EL (cell line): ENCODE measurements at regions not wholly inside any gene's neighbourhood (a gene's known extent, or its start where the extent isn't known, plus 50 kb on each side); places are given as distances from the start of the nearest gene placed in this dataset.

Source experiments
- DNase-seq: peaks from one replicate; pipeline ENCODE4 v3.0.0-alpha.2; 2016

DNA sequence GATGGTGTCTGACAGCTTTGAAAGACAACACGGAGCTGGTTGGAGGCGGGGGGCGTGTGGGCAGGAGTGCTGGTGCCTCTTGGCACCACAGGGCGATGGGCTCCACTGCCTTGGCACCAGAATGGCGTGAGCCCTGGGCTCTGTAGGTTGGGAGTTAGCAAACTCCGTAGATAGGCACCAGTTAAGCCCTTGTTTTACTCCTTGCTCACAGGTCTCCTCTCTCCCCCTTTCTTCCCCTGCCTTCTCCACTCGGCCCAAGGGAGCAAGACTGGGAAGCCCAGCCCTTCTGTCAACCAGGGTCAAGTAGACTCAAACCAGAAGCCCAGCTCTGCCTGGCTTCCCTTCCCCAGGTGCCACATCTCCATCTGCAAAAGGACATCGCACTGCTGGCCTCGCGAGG is 281.7 kb upstream of the ID2 start:
- DNase-seq = no peak

DNA sequence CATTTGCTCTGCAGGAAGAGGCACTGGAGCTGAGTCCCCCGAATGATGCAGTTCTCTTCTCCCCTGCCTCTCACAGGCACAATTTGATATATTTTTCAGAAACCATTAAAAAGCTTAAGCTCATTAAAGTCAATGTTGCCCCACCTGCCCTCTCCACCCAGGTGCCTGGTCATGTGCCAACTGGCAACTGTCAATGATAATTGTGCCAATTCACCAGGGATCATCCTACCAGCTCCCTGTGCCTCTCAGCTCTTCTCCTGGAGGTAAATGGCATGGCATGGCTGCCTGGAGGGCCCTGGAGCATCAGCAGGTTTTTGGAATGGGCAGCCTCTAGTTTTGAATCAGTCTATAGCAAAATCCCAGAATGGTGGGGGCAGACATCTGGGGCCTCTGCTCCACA is 279.6 kb upstream of the ID2 start:
- DNase-seq = no peak

DNA sequence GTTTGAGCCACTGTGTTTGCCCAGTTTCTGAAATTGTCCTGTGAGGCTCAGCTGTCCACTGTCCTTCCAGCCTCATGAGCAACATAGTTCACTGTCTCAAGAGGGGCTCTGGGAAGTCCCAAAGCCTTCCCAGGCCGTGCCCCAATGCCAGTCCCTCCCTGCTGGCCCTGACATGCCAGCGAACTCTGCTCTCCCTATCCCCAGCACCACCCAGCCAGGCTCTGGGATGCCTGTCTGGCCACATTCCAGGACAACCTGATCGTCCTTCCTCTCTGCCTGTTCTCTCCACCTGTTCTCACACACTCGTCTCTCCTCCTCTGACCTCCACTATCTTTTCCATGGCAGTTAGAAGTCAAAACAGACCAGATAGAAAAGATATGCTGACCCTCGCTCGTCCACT is 278.0 kb upstream of the ID2 start:
- DNase-seq = no peak

DNA sequence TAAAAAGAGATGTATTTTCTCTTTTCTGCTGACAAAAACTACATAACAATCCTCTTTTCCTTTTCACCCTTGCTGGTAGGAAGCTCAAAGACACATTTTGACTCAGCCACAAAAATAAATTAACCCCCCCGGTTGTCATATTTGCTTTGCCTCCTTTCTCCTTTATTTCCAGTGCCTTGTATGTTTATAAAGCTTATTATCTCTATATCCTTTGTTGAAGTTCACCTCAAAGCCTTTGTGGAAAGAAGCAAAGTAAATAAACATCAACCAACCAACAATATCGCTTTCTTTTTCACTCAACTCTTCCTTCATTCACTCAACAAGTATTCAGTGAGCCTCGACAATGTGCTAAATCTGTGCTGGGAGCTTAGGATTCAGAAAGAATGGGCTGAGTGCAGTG is 276.5 kb upstream of the ID2 start:
- no peak for DNase-seq

DNA sequence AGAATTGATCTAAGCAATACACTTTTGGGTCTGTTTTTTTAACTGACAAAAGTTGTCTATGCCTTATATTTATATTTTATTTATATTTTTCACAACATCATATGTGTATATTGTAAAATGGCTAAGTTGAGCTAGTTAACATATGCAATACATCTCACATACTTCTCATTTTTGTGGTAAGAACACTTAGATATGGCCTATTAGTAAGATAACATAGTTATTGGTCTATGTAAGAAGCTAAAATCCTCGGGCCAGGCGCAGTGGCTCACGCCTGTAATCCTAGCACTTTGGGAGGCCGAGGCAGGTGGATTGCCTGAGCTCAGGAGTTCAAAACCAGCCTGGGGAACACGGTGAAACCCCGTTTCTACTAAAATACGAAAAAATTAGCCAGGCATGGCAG is 275.6 kb upstream of the ID2 start:
- DNase-seq = no peak

DNA sequence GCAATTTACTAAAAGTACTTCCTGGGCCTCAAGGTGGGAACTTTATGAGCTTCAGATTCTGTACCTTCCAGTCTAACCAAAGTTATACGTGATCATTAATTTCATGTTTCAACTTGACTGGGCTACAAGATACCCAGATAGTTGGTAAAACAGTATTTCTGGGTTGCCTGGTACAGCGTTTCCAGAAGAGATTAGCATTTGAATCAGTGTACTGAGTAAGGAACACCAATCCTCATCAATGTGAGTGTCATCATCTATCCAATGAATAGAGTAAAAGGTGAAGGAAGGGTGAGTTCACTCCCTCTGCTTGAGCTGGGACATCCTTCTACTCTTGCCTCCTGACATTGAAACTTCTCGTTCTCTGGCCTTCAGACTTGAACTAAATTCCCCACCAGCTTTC is 274.5 kb upstream of the ID2 start:
- DNase-seq = no peak

DNA sequence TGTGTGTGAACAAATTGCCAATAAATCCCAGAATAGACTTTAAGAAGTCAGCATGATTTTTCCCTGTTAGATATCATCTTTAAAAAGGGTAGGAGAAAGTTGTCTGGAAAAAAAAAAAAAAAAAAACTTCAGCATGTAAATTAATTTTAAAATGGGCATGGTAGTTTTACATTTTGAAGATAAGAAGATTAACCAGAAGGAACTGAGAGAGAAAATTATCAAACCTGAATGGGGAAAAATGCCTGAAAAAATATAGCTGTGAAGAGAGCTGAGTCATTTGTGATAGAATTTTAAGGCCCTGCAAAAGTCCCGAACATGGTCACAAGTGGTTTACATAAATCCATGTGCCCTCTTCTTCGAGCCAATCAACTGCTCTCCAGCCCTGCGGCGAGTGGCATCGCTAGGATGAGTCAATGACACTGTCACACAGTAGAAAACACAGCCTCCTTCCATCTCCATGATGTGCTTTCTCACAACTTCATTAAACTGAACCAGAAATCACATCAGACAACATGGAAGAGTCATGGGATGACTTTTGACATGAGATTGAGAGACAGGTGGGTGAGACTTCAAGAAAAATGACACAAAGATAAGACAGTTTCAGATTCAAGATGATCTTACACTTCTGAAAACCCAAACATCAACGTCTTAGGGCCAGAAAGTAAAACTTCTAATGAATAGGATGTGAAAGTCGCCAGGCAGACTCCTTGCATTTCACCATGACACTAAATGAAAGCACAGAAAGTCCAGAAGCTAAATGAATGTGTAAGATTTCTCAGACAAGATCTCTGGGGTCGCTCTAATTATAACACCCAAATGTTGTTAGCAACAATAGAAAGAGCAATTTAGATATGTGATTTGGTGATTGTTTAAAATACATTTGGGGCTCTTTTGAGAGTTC is 273.0 kb upstream of the ID2 start:
- no peak for DNase-seq

DNA sequence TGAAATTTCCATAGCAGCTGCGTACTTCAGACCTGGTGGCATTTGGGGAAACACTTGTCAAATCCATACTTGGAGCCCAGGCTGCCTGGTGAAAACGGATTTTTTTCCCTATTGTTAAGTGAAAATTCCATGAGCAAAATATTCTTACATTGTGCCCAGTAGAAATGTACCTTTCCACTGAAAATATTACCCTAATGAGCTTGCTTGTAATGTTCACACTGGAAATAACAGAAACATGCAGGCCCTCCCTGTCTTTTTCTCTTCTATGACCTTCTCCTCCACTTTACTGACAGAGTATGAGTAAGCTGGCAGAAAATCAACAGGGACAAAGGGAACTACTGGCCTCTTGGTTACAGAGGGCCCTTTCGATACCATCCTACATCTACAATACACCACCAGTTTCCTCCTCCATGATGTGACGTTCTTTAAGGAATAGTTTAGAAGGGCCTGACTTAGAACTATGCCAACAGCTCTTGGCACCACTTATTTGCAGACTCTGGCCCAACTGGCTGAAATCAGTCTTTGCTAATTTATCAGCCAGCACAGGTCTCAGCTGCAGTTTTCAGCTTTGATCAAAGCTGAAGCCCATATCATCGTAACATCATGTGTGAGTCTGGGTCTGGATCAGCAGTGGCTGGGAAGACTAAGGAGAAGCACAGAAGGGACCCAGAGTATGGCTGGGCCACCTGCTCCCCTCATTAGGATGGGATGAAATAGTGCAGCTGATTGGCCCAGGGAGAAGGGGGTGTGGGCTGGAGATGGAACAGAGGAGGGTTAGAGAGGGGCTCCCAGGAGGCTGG is 272.2 kb upstream of the ID2 start:
- DNase-seq = no peak

DNA sequence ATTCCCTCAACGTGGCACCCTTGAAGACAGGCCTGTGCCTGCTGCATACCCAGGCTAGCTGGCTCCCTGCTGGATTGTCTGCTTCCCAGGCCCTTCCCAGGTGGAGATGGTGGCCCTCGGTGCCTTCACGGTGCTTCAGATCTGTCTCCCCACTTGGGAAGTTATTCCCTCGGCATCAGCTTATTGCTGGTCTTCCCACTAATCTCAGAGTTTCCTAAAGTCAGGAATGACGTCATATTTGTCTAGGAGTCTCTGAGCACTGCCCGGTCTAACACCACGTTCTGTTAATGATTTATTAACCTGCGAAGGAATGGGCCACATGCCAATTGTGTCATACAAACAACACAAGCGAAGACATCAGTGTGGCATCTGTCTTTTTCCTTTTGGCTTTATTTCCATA is 269.8 kb upstream of the ID2 start:
- no peak for DNase-seq

DNA sequence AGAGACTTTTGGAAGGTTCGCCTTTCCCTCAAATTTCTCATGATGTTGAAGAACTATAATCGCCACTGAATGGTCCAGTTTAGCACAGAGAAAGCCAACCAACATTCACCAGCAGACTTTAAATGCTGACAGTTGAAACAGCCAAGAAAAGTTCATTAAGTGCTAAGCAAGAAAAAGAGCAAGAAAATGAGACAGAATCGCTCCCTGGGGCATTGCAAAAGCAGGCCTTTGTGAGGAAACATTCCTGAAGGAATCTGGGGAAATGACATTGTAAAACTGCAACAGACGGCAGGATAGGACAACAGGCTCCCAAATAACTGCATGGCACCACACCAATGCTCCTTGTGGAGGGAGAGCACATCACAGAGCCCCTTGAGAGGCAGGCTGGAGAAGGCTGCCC is 269.3 kb upstream of the ID2 start:
- DNase-seq = no peak

DNA sequence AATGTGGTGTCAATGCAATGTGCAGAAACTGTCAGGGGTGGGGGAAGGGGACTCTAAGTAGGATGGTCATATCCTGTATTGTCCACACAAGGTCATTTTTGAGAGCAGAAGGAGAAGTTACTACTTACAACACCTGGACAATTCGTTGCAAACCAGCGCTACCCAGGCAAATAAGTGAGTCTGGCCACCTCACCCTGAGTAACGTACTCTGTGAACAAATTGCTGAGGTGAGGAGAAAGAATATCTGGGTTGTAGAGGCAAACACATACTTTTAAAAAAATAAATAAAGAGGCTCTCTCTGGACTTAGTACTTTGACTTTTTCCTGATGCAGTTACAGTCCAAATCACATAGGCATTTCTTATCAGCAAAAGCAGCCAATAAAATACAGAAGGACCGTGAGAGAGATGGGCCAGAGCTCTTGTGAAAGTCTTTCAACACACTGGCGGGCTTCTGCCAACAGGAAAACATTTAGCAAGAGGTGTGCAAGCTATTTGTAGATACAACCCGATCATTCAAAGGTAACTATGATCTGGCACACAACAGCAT is 268.2 kb upstream of the ID2 start:
- no peak for DNase-seq

DNA sequence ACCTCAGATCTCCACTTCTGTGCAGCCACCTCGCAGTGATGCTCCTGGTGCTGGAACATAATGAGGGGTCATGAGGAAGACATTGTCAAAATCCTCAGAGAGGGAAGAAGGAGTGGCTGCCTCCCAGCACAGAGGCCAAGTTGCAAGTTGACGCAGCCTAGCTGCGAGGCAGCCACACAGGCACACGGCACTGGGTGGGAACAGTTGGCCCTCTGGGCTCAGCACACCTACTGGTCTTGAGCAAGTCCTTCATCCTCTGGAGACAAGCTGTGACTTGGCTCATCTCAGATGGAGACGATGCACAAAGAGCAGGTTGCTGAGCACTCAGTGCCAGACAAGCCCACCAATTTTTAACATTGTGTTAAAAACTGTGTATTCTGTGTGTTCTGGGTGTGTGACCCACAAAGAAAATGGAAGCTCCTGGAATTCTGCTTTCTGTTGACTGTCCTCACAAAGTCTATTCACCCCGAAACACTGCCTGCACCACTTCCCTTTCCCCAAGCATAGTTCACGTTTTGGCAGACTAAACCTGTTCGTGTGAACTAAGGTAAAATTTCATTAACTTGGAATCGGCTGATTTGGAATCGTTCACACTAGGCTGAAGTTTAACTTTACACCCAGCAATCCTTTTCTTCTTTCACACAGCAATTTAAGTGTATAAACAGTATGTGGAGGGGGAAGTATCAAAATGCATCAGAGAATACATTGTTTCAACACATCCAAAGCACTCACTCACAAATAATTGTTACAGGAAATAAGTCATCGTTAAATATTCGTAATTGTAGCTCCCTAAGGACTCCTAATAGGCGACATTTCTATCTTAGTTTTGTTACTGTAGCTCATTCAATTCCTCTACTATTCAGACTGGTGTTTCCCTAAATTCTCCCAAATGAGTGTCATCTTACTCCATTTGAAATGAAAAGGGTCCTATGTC is 266.6 kb upstream of the ID2 start:
- DNase-seq = no peak

DNA sequence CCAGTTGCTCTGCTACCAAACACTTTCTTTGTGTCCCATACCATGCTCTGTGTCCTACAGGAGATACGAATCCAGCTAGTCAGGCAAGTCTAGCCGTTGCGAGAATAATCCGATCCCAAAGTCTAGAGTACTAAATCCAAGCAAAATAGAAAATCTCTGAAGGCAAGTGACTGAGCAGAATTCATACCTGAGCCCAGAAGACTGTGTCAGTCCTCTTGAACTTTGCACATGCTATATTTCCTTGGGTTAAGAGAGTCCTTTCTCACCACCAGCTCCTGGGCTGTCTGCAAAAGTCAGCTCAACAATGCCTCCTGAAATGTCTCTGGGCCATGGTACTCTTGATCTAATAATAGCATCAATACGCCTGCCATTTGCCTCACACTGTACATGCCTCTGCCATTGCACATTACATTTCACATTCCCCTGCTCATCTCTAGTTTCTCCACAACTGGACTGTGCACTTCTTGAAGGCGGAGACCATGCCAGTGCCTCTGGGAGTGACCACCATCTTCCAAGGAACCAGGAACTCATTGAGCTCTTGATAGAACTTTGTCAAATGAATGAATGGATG is 265.8 kb upstream of the ID2 start:
- DNase-seq = no peak

DNA sequence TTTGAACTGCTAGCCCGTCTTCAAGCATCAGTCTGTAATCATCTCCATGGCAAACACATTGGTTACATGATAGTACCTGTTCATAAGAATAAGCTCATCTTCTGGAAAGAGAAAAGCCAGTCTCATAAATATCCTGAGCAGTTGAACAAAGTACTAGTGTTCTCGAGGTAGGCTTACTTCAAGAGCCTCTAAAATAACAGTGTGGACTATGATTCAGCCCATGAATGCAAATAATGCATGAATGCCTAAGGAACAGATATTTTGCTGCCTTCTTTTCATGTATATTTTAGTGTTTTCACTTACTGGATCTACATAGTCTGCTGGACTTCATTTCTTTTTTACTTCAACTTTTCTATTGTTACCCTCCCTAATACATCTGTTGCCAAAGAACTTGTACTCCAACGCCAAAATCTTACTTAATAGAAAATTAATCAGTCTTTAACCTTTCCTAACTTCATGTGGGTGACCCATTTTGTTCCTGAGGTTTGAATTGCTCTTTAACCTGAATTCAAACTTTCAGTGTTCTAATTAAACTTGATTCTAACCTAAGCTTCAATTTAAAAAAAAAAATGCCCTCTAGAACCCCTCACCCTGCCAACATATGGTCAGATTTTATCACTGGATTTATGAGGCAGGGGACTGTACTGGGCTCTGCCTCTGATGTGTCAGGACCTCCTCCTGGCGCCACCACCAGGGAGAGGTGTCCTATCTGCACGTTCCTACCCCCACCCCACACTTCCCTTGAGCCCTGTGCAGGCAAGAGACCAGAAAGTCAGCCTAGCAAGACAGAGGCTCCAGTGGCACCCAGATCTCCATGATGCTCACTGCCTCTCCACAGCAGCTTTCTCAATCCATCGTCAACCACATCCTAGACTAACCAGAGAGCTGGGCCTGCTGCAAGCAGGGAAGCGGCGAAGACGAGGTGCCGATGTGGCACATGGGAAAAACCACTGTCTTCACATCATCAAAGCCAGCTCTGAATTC is 264.7 kb upstream of the ID2 start:
- DNase-seq = no peak

DNA sequence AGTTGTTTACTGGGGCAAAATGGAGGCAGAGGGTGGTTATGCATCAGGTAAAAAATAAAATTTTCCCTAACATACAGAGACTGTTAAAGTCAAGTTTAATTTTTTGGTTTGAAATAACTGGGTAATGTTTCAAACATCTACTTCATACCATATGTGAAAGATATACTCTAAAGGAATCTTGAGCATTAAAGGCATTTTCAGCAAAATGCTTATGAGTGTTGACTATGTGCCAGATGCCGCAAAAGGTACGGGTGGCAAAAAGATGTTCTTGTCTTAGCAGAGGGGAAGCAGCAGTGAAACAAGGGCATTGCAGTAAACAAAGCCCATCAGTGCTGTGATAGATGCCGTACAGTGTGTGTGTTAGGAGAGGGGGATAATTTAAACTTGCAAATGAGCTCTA is 263.1 kb upstream of the ID2 start:
- DNase-seq = peak; percentile 63

DNA sequence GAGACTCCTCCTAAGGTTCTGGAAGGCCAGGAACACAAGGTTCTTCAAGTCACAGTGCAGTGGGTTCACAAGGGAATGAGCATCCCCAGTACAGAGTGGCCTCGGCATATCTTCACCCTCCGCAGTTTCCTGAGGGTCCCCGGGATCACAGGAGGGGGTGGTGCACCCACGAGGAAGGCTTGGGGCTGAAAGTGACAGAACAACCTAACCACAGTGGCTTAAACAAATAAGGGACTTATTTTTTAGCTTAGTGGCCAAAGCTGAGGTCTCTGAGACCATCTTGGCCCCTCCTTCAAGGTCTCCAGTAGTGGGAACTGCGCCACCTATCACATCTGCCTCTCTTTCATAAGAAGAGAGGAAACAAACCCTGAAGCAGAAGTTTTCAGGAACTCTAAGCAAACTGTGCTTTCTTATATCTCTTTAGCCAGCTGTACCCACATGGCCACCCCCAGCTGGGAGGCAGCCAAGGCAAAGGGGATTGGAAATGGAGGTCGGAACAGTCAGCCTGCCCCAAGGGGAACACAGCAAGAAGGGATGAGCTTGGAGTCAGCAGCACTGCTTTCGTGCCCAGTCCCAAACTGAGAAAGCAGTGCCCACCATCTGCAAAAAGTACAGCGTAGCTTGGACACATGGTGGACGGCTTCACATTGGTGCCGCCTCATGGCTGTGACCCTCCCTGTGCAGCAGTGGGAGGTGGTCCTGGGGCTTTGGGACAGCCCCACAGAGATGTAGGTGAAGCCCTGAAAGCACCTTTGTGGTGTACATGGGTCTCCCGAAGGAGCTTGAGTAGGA is 260.0 kb upstream of the ID2 start:
- DNase-seq = no peak

DNA sequence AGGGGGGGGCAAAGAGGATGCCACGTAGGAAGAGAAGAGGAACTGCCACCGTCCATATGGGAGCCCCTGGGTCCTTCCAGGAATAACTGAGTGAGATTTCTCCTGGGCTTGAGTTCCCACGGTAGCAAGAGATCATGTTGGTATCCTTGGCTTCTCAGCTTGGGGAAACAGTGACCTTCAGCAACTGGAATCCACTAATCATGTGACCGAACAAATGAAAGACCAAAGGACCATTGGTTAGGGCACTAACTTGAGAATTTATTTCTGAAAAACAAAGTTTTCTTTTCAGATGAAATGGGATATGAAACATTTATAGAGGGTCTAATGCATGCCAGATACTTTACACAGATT is 259.4 kb upstream of the ID2 start:
- no peak for DNase-seq

DNA sequence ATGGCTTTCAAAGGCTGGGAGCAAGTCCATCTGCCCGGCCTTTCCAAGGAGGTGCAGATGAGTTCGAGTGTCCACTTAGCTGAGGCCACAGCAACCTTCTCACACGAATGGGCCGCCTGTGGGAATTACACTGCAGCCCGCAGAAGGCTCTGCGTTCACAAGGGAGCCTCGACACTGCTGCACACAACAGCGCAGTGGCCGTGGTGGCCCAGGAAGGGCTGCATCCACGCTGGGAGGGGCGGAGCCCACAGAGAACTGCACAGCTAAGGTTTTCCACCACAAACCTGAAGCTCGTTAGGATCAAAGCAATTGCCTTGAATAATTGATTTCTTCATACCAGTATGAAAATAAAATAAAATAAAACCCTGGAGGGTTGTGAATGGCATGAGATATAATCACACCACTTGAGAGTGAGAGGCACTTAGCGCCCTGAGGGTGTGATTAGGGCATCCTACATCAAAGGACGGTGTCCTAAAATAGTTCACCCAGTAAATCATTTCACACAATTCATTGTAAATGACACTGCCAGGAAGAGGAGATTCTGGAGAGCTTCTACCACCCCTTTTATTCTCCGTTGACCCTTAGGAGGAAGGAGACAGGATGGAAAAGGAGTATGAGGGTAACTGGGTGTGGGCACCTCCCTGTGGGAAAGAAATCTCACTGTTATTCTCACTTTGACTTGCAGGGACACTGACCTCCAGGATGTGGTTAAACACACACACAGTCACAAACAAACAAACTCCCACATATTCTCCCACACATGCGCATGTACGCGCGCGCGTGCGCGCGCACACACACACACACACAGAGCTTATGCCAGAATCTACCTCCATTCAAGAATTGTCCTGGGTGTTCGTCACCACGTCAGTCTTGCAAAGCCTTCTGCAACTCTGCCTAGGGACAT is 256.6 kb upstream of the ID2 start:
- no peak for DNase-seq

DNA sequence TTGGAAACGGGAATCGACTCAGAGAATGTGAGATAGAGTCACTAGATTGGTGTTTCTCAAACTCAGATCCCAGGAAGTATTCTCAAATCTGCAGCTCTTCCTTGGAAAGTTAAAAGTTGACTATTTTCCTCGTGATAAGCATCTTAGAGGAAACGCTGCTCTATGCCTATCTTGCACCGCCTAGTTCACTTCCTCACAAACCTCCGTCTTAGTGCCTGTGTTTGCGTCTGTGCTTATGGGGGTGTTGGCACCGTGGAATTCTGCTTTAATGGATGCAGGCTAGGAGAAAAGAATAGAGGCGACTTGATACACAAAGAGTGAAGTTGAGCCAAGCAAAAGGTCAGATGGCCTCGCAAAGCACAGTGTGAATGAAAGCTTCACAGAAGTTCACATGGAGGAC is 255.3 kb upstream of the ID2 start:
- no peak for DNase-seq
